GM23338 (cell line): ENCODE measurements at regions not wholly inside any gene's neighbourhood (a gene's known extent, or its start where the extent isn't known, plus 50 kb on each side); places are given as distances from the start of the nearest gene placed in this dataset.

ENCODE experiments used
- ATAC-seq: fragments of 200-7000 bp; cut with Tn5 transposase; 3 replicates; pipeline ENCODE4 v1.9.1; 2020
- DNase-seq: peaks from one replicate; pipeline ENCODE4 v3.0.0-alpha.2; 2015; ENCODE audit warnings: low spot score
- H2AFZ ChIP-seq: fragments of 200-600 bp; sonication (generic); 2 replicates; pipeline ENCODE4 v1.8.0; 2016; ENCODE audit warnings: antibody characterized with exemption, mild to moderate bottlenecking, moderate library complexity
- H3F3A ChIP-seq: fragments of 200-600 bp; sonication (generic); replicated peaks from 2 replicates; pipeline ENCODE4 v1.8.0; 2017; ENCODE audit warnings: antibody characterized with exemption, mixed run types, low read depth
- H3K27ac ChIP-seq: fragments of 200-600 bp; sonication (generic); 2 replicates; pipeline ENCODE4 v1.6.1; 2016; ENCODE audit warnings: low read depth
- H3K27me3 ChIP-seq: fragments of 200-600 bp; sonication (generic); 2 replicates; pipeline ENCODE4 v1.8.0; 2016; ENCODE audit warnings: mild to moderate bottlenecking, mixed run types, moderate library complexity; ENCODE audit not compliant: insufficient read depth
- H3K36me3 ChIP-seq: fragments of 200-600 bp; sonication (generic); 2 replicates; pipeline ENCODE4 v1.8.0; 2016; ENCODE audit warnings: mild to moderate bottlenecking; ENCODE audit not compliant: insufficient read depth
- H3K4me1 ChIP-seq: fragments of 200-600 bp; sonication (generic); 2 replicates; pipeline ENCODE4 v1.8.0; 2016; ENCODE audit warnings: mild to moderate bottlenecking, moderate library complexity; ENCODE audit not compliant: insufficient read depth
- H3K4me2 ChIP-seq: fragments of 200-600 bp; sonication (generic); 2 replicates; pipeline ENCODE4 v1.7.1; 2017; ENCODE audit warnings: mixed run types
- H3K4me3 ChIP-seq: fragments of 200-600 bp; sonication (generic); 2 replicates; pipeline ENCODE4 v1.6.1; 2016; ENCODE audit warnings: mixed run types
- H3K79me2 ChIP-seq: fragments of 200-600 bp; sonication (generic); replicated peaks from 2 replicates; pipeline ENCODE4 v1.8.0; 2017; ENCODE audit warnings: mild to moderate bottlenecking; ENCODE audit not compliant: insufficient read depth
- H3K9me2 ChIP-seq: fragments of 200-600 bp; sonication (generic); 2 replicates; pipeline ENCODE4 v1.8.0; 2017; ENCODE audit not compliant: insufficient read depth
- H4K20me1 ChIP-seq: fragments of 200-600 bp; sonication (generic); replicated peaks from 2 replicates; pipeline ENCODE4 v1.8.0; 2017; ENCODE audit warnings: mild to moderate bottlenecking; ENCODE audit not compliant: insufficient read depth
- H3K27ac Mint-ChIP-seq: 2 replicates; pipeline ENCODE4 v1.8.0; 2020; ENCODE audit warnings: inconsistent platforms, mild to moderate bottlenecking, moderate library complexity, mixed read lengths
- H3K27me3 Mint-ChIP-seq: 3 replicates; pipeline ENCODE4 v1.8.0; 2022; ENCODE audit warnings: low read depth, mild to moderate bottlenecking, moderate library complexity, mixed read lengths, inconsistent platforms; ENCODE audit not compliant: insufficient read depth, poor library complexity
- H3K36me3 Mint-ChIP-seq: 3 replicates; pipeline ENCODE4 v1.8.0; 2021; ENCODE audit warnings: low read depth, mild to moderate bottlenecking, inconsistent platforms, moderate library complexity, mixed read lengths
- H3K4me1 Mint-ChIP-seq: 3 replicates; pipeline ENCODE4 v1.8.0; 2020; ENCODE audit warnings: mild to moderate bottlenecking, inconsistent platforms, mixed read lengths
- H3K4me3 Mint-ChIP-seq: 3 replicates; pipeline ENCODE4 v1.8.0; 2021; ENCODE audit warnings: moderate library complexity, mild to moderate bottlenecking, inconsistent platforms, mixed read lengths
- H3K9me3 Mint-ChIP-seq: 3 replicates; pipeline ENCODE4 v1.8.0; 2020; ENCODE audit warnings: moderate library complexity, mild to moderate bottlenecking, inconsistent platforms, mixed read lengths
- CREB1 ChIP-seq: fragments of 250-450 bp; sonication (Bioruptor Pico); IDR thresholded peaks from 2 replicates; pipeline ENCODE4 v1.5.0; 2020; ENCODE audit warnings: low read depth, mild to moderate bottlenecking, moderate library complexity
- EZH2 ChIP-seq: fragments of 200-600 bp; sonication (generic); IDR thresholded peaks from one replicate; pipeline ENCODE4 v1.8.0; 2017; ENCODE audit warnings: antibody characterized with exemption, mild to moderate bottlenecking, low read depth; ENCODE audit not compliant: unreplicated experiment
- EZH2phosphoT487 ChIP-seq: fragments of 200-600 bp; sonication (generic); IDR thresholded peaks from one replicate; pipeline ENCODE4 v1.8.1; 2018; ENCODE audit warnings: antibody characterized with exemption; ENCODE audit not compliant: unreplicated experiment
- JUNB ChIP-seq: IDR thresholded peaks from one replicate; pipeline ENCODE4 v1.6.1; 2016; ENCODE audit warnings: antibody characterized with exemption; ENCODE audit not compliant: unreplicated experiment
- NANOG ChIP-seq: IDR thresholded peaks from 2 replicates; pipeline ENCODE4 v1.6.1; 2016; ENCODE audit warnings: antibody characterized with exemption, borderline replicate concordance
- POLR2AphosphoS5 ChIP-seq: IDR thresholded peaks from 2 replicates; pipeline ENCODE4 v1.6.1; 2016; ENCODE audit warnings: antibody characterized with exemption, low read depth
- STAT1 ChIP-seq: IDR thresholded peaks from one replicate; pipeline ENCODE4 v1.6.1; 2016; ENCODE audit warnings: antibody characterized with exemption; ENCODE audit not compliant: unreplicated experiment
- ZNF114 ChIP-seq: fragments of 250-450 bp; sonication (Bioruptor Pico); IDR thresholded peaks from 2 replicates; pipeline ENCODE4 v1.5.0; 2020; ENCODE audit warnings: mild to moderate bottlenecking, moderate library complexity
- ZNF331 ChIP-seq: fragments of 250-450 bp; sonication (Bioruptor Pico); IDR thresholded peaks from 2 replicates; pipeline ENCODE4 v1.5.0; 2020; ENCODE audit warnings: low read depth, mild to moderate bottlenecking, moderate library complexity
- TF ChIP-seq, protein P1 (sequence below), 2 experiments: fragments of 200-600 bp in 1 of 2; sonication (generic) in 1 of 2; conservative IDR thresholded peaks; 2 replicates each; pipeline versions ENCODE4 v1.5.1 to v1.6.1; 2016 to 2017; ENCODE audit warnings: antibody characterized with exemption in 2 of 2, low read depth in 2 of 2, mild to moderate bottlenecking in 2 of 2, moderate library complexity in 1 of 2
- TF ChIP-seq, protein P2 (sequence below): IDR thresholded peaks from one replicate; pipeline ENCODE4 v1.6.1; 2018; ENCODE audit warnings: antibody characterized with exemption; ENCODE audit not compliant: unreplicated experiment
- TF ChIP-seq, protein P3 (sequence below): IDR thresholded peaks from 2 replicates; pipeline ENCODE4 v1.6.1; 2016; ENCODE audit warnings: antibody characterized with exemption
- TF ChIP-seq, protein P4 (sequence below): fragments of 250-450 bp; sonication (Bioruptor Pico); IDR thresholded peaks from 2 replicates; pipeline ENCODE4 v1.5.0; 2020; ENCODE audit warnings: mild to moderate bottlenecking, moderate library complexity

DNA sequence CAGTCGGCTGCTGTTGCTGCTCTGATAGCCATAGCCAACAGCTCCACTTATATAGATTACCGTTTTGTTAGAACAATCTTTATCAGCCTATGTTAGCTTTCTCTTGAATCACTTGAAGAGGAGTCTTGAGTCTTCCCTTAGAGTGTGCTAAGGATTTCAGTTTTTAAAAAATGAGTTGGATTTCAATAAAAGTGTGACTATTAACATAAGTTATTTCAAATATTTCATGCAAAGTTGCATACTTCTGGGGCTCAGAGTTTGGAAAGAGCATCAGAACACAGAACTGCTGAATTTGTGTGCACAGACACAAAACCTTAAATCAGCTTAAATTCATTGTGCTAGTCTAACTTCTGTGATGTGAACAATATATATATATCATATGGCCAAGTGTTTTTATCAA is 174.7 kb downstream of the MTX2 start:
- Mint-ChIP-seq H3K27me3 (peaks cover 3% of the 10 kb centered on the region), H3K9me3 (no peaks in the 10 kb centered on the region), H3K4me3 (no peak overlapping the region), H3K27ac (no peak overlapping the region), H3K4me1 (peaks cover 6% of the 10 kb centered on the region; the same call in 2 of the 3 replicates), H3K36me3 (no peaks in the 10 kb centered on the region)
- Histone ChIP-seq H3K4me2 (no peak overlapping the region), H4K20me1 (no peaks in the 10 kb centered on the region), H3K27me3 (no peaks in the 10 kb centered on the region), H3K36me3 (no peaks in the 10 kb centered on the region), H3K79me2 (no peaks in the 10 kb centered on the region), H3F3A (no peaks in the 10 kb centered on the region), H3K4me3 (no peak overlapping the region), H3K4me1 (no peaks in the 10 kb centered on the region; the same call in 1 of the 2 replicates), H2AFZ (no peak overlapping the region), H3K9me2 (peaks cover 3% of the 10 kb centered on the region; the same call in 1 of the 2 replicates), H3K27ac (no peak overlapping the region)
- no peak for DNase-seq
- TF ChIP-seq EZH2phosphoT487 (no peak), ZNF331 (CRISPR knock-in tag) (no peak), STAT1 (no peak), CREB1 (CRISPR knock-in tag) (no peak), POLR2AphosphoS5 (no peak), JUNB (no peak), NANOG (no peak), EZH2 (no peak), ZNF114 (CRISPR knock-in tag) (no peak)
- TF ChIP-seq, protein P1, sequence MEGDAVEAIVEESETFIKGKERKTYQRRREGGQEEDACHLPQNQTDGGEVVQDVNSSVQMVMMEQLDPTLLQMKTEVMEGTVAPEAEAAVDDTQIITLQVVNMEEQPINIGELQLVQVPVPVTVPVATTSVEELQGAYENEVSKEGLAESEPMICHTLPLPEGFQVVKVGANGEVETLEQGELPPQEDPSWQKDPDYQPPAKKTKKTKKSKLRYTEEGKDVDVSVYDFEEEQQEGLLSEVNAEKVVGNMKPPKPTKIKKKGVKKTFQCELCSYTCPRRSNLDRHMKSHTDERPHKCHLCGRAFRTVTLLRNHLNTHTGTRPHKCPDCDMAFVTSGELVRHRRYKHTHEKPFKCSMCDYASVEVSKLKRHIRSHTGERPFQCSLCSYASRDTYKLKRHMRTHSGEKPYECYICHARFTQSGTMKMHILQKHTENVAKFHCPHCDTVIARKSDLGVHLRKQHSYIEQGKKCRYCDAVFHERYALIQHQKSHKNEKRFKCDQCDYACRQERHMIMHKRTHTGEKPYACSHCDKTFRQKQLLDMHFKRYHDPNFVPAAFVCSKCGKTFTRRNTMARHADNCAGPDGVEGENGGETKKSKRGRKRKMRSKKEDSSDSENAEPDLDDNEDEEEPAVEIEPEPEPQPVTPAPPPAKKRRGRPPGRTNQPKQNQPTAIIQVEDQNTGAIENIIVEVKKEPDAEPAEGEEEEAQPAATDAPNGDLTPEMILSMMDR (conservative IDR thresholded peaks at IDR 0.05; ENCODE audit: low read depth in 2 of 2) = no peak
- TF ChIP-seq, protein P2, sequence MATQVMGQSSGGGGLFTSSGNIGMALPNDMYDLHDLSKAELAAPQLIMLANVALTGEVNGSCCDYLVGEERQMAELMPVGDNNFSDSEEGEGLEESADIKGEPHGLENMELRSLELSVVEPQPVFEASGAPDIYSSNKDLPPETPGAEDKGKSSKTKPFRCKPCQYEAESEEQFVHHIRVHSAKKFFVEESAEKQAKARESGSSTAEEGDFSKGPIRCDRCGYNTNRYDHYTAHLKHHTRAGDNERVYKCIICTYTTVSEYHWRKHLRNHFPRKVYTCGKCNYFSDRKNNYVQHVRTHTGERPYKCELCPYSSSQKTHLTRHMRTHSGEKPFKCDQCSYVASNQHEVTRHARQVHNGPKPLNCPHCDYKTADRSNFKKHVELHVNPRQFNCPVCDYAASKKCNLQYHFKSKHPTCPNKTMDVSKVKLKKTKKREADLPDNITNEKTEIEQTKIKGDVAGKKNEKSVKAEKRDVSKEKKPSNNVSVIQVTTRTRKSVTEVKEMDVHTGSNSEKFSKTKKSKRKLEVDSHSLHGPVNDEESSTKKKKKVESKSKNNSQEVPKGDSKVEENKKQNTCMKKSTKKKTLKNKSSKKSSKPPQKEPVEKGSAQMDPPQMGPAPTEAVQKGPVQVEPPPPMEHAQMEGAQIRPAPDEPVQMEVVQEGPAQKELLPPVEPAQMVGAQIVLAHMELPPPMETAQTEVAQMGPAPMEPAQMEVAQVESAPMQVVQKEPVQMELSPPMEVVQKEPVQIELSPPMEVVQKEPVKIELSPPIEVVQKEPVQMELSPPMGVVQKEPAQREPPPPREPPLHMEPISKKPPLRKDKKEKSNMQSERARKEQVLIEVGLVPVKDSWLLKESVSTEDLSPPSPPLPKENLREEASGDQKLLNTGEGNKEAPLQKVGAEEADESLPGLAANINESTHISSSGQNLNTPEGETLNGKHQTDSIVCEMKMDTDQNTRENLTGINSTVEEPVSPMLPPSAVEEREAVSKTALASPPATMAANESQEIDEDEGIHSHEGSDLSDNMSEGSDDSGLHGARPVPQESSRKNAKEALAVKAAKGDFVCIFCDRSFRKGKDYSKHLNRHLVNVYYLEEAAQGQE = no peak
- TF ChIP-seq, protein P3, sequence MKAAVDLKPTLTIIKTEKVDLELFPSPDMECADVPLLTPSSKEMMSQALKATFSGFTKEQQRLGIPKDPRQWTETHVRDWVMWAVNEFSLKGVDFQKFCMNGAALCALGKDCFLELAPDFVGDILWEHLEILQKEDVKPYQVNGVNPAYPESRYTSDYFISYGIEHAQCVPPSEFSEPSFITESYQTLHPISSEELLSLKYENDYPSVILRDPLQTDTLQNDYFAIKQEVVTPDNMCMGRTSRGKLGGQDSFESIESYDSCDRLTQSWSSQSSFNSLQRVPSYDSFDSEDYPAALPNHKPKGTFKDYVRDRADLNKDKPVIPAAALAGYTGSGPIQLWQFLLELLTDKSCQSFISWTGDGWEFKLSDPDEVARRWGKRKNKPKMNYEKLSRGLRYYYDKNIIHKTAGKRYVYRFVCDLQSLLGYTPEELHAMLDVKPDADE = no peak
- TF ChIP-seq, protein P4, sequence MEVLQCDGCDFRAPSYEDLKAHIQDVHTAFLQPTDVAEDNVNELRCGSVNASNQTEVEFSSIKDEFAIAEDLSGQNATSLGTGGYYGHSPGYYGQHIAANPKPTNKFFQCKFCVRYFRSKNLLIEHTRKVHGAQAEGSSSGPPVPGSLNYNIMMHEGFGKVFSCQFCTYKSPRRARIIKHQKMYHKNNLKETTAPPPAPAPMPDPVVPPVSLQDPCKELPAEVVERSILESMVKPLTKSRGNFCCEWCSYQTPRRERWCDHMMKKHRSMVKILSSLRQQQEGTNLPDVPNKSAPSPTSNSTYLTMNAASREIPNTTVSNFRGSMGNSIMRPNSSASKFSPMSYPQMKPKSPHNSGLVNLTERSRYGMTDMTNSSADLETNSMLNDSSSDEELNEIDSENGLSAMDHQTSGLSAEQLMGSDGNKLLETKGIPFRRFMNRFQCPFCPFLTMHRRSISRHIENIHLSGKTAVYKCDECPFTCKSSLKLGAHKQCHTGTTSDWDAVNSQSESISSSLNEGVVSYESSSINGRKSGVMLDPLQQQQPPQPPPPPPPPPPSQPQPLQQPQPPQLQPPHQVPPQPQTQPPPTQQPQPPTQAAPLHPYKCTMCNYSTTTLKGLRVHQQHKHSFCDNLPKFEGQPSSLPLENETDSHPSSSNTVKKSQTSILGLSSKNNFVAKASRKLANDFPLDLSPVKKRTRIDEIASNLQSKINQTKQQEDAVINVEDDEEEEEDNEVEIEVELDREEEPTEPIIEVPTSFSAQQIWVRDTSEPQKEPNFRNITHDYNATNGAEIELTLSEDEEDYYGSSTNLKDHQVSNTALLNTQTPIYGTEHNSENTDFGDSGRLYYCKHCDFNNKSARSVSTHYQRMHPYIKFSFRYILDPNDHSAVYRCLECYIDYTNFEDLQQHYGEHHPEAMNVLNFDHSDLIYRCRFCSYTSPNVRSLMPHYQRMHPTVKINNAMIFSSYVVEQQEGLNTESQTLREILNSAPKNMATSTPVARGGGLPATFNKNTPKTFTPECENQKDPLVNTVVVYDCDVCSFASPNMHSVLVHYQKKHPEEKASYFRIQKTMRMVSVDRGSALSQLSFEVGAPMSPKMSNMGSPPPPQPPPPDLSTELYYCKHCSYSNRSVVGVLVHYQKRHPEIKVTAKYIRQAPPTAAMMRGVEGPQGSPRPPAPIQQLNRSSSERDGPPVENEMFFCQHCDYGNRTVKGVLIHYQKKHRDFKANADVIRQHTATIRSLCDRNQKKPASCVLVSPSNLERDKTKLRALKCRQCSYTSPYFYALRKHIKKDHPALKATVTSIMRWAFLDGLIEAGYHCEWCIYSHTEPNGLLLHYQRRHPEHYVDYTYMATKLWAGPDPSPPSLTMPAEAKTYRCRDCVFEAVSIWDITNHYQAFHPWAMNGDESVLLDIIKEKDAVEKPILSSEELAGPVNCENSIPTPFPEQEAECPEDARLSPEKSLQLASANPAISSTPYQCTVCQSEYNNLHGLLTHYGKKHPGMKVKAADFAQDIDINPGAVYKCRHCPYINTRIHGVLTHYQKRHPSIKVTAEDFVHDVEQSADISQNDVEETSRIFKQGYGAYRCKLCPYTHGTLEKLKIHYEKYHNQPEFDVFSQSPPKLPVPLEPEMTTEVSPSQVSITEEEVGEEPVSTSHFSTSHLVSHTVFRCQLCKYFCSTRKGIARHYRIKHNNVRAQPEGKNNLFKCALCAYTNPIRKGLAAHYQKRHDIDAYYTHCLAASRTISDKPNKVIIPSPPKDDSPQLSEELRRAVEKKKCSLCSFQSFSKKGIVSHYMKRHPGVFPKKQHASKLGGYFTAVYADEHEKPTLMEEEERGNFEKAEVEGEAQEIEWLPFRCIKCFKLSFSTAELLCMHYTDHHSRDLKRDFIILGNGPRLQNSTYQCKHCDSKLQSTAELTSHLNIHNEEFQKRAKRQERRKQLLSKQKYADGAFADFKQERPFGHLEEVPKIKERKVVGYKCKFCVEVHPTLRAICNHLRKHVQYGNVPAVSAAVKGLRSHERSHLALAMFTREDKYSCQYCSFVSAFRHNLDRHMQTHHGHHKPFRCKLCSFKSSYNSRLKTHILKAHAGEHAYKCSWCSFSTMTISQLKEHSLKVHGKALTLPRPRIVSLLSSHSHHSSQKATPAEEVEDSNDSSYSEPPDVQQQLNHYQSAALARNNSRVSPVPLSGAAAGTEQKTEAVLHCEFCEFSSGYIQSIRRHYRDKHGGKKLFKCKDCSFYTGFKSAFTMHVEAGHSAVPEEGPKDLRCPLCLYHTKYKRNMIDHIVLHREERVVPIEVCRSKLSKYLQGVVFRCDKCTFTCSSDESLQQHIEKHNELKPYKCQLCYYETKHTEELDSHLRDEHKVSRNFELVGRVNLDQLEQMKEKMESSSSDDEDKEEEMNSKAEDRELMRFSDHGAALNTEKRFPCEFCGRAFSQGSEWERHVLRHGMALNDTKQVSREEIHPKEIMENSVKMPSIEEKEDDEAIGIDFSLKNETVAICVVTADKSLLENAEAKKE (CRISPR knock-in tag) = no peak
- no peak for ATAC-seq
